ENCODE measurements at regions not wholly inside any gene's neighbourhood (a gene's known extent, or its start where the extent isn't known, plus 50 kb on each side); places are given as distances from the start of the nearest gene placed in this dataset.

GRCh38 chr6:82738773-82739172 is 326.9 kb downstream of the UBE3D start:
- no peak for TF ChIP-seq CTCF (IDR thresholded peaks at IDR 0.05)
- no peak for TF ChIP-seq POLR2A (IDR thresholded peaks at IDR 0.05; ENCODE audit: low read depth)

Data from esophagus muscularis mucosa (tissue), 3 donors.